GM18502 (cell line): ENCODE measurements at regions not wholly inside any gene's neighbourhood (a gene's known extent, or its start where the extent isn't known, plus 50 kb on each side); places are given as distances from the start of the nearest gene placed in this dataset.
"Not testable (repeated sequence)": the region's sequence is repeated elsewhere in the genome, so short reads cannot be mapped to it uniquely, and the experiment has no call there.

Source experiments
- ATAC-seq: cut with Tn5 transposase; IDR thresholded peaks from one replicate; pipeline ENCODE4 v1.9.1; 2021; ENCODE audit warnings: mild to moderate bottlenecking; ENCODE audit not compliant: unreplicated experiment, poor library complexity

DNA sequence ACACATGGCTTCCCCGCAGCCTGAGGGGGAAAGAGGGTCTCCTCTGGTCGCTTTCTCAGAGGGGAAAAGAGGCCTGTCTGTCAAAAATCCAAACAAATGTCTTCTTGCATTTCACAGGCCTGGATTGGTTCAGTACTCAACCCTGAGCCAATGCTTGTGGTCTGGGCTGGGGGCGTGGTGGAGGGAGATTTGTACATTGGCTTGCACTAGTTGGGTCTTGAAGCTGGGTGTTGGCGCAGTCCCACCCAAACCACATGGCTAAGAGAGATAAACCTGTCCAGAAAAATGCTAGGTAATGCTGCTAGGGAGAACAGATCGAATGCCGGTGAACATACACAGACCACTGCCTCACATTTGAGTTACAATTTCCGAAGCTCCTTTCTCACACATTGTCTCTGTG lies 461.6 kb downstream of the MED13L start:
- ATAC-seq = no peak

- no peak for ATAC-seq
Measured at GRCh38 chr12:115813256-115813655, 464.2 kb downstream of the MED13L start.

- no peak for ATAC-seq
Measured at GRCh38 chr12:115811929-115812328, 465.6 kb downstream of the MED13L start.

DNA sequence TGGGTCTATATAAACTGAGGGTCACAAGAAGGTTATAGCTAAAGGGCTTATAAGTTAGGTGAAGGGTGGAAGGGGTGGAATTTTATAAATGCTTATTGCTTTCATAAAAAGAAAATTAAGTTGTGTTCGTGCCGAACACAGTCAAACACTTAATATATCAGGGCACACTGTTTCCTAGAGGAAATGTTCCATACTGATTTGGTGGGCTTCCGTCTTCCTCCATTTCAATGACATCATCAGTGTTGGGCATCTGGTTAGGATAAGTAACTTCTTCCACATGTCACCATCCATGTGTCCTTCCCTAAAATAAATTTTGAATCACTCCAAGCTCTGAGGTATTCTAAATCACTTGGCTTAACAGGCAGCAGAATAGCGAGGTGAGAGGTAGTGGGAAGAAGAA lies 466.4 kb downstream of the MED13L start:
- ATAC-seq = no peak

- no peak for ATAC-seq
Measured at GRCh38 chr12:115810122-115810901, 467.2 kb downstream of the MED13L start.

GRCh38 chr12:115806000-115806399 lies 471.5 kb downstream of the MED13L start:
- ATAC-seq = no peak

GRCh38 chr12:115802767-115803166 lies 474.7 kb downstream of the MED13L start:
- no peak for ATAC-seq

DNA sequence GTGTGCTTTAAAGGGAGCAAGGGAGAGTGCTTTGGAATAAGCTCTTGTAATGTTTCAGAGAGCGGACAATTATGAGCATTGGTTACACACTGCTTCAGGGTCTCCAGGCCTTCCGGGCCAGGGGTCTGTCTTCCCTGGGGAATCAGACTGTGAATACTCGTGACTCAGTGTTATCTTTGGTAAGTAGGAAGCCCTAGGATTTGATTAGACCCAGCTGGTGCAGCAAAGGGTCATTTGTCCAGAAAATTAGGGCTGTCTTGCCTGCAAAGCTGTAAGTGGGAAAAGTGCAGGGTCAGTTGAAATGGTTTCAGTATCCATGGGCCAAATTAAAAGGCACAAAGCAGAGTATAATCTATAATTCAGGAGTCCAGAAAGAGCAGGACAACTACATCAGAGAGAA lies 475.6 kb downstream of the MED13L start:
- ATAC-seq = no peak

GRCh38 chr12:115799610-115800009 lies 477.9 kb downstream of the MED13L start:
- no peak for ATAC-seq

DNA sequence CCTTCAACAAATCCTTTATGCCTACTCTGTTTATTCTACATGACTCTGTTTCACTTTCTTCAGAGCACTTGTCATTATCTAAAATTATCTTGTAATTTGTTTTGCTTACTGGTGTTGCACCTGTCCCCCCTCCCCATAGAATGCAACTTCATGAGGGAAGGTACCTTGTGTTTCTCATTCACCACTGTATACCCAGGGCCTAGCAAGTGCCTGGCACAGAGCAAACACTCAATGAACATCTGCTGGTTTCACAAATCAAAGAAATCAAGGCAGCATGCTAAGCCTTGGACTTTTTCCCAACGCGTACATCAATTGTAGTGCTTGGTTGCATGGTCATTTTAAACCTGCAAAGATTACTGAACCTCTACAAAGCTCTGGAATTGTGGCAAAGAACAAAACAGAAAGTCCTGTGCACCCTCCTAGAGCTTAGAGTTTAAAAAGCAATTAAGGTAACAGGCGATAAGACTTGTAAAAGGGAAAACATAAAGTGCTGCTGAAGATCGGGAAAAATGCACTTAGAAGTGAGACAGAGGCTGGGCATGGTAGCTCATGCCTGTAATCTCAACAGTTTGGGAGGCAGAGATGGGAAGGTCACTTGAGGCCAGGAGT lies 479.1 kb downstream of the MED13L start:
- ATAC-seq = no peak

GRCh38 chr12:115794659-115795081 lies 482.8 kb downstream of the MED13L start:
- ATAC-seq = no peak

GRCh38 chr12:115791331-115791730 lies 486.2 kb downstream of the MED13L start:
- ATAC-seq = no peak

- no peak for ATAC-seq
Measured at GRCh38 chr12:115790526-115790925, 487.0 kb downstream of the MED13L start.

- not testable (repeated sequence) for ATAC-seq
Measured at GRCh38 chr12:115786490-115786889, 491.0 kb downstream of the MED13L start.

GRCh38 chr12:115785548-115785947 lies 491.9 kb downstream of the MED13L start:
- no peak for ATAC-seq

DNA sequence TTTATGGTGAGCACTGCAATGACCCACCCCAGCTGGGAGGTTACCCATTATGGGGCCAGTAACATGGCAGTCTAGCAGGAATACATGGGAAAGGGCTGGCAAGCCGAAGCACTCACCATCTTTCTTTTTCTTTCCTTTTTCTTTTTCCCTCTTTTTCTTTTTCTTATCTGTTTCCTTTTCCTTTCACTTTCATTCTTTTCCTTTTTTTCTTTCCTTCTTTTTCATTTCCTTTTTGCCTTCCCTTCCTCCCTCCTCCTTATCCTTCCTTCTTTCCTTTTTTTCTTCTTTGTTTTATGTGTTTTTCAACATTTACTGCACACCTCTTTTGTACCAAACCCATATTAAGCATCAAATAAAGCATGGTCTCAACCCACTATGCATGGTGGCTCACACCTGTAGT lies 501.1 kb downstream of the MED13L start:
- no peak for ATAC-seq

DNA sequence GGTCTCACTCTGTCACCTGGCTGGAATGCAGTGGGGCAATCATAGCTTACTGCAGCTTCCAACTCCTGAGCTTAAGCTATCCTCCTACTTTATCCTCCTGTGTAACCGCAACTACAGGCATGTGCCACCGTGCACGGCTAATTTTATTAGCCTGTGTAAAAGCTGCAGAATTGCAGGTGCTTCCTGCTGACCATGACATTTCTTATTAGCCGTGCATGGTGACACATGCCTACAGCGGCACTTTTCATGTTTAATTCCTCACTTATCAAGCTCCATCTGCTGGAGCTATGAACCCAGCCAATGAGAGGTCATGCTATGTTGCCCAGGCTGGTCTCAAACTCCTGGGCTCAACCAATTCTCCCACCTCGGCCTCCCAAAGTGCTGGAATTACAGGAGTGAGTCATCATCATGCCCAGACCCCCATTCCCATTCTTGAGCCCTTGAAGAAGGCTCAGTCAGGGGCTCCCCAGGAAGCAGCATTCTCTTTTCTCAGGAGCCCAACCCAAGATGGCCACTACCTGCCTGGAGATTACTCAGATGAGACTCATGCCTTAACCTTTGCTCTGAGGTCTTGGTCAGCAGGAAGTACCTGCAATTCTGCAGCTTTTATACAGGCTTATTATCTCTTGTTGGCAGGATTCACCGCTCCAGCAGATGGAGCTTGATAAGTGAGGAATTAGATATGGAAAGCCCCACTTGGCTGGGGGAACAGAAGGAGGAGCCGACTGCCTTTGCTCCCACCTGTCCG lies 503.2 kb downstream of the MED13L start:
- ATAC-seq = no peak

DNA sequence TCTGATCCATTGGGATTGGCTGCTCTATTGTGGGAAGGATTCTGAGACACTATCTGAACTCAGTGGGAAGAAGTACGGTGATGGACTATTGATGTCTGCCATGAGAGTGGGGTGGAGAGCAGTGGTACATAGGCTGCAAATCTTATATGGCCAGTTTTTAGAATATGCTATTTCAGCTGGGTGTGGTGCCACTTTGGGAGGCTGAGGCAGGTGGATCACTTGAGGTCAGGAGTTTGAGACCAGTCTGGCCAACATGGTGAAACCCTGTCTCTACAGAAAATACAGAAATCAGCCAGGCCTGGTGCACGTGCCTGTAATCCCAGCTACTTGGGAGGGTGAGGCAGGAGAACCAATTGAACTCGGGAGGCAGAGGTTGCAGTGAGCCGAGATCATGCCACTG lies 505.9 kb downstream of the MED13L start:
- ATAC-seq = no peak

DNA sequence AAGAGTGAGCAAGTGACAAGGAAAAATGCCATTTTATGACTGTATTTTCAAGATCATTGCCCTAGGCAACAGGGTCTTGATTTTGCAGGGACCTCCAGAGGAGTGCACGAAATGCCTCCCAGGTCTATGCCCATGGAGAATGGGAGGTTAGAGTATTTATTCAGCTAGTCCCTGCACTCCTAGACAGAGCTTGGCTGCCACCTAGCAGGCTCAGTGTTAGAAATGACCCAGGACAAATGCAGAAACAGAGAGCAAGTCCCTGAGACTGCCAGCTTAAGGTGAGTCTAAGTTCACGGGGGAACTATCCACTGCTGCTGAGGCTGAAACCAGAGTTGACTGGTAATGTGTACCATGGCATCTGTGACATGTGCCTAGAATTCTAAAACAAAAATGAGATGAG lies 506.4 kb downstream of the MED13L start:
- ATAC-seq = no peak

DNA sequence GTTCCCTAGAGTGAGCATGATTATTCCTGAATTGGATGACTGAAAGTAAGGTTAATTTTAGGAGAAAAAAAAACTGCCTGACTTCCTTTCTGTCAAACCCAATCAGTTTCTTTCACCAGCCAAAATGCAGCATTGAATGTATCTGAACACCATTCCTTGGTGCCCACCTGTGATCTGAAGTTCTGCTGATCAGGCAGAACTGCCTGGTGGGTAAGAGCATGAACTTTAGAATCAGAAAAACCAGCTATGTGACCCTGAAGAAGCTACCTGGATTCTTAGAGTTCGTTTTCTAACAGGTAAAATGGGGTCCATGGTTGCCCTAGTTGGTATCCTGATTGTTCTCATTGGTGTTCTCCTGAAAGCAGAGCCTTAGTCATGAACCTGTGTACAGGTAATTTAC lies 506.9 kb downstream of the MED13L start:
- ATAC-seq = no peak

DNA sequence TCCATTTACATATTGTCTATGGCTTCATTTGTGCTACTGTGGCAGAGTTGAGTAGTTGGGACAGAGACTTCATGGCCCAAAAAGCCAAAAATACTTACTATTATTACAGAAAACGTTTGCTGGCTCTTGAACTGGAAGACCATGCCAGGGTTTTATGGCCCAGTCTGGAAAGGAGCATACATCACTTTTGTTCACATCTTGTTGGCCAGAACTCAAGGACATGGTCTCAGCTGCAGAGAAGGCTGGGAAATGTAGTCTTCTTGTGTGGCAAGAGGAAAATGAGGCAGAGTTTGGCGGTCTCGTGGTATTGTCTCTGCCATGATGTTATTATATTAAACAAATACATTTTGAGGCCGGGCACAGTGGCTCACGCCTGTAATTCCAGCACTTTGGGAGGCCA lies 509.6 kb downstream of the MED13L start:
- no peak for ATAC-seq
